IMR-90 (cell line): ENCODE measurements at regions not wholly inside any gene's neighbourhood (a gene's known extent, or its start where the extent isn't known, plus 50 kb on each side); places are given as distances from the start of the nearest gene placed in this dataset.

ENCODE experiments used
- ATAC-seq: fragments of 200-7000 bp; cut with Tn5 transposase; 2 replicates; pipeline ENCODE4 v1.9.1; 2020; ENCODE audit warnings: low read depth, mild to moderate bottlenecking, moderate library complexity
- BruUV-seq: library from RNA; stranded (reverse); fragments of 400-500 nt; replicated peaks from 2 replicates; lab custom pipeline; 2021; lab: Mats Ljungman, UMichigan
- CTCF ChIA-PET: fragments of 300-600 bp; formaldehyde crosslinking; extraction: SDS; loops from one replicate; lab custom pipeline; 2021; ENCODE audit warnings: antibody characterized with exemption; lab: Yijun Ruan, JAX
- POLR2A ChIA-PET: fragments of 300-600 bp; sonication (Branson Sonifier 250); formaldehyde crosslinking; loops from one replicate; lab custom pipeline; 2022; ENCODE audit warnings: antibody characterized with exemption; ENCODE audit not compliant: unreplicated experiment; lab: Charles Lee
- DNase-seq: peaks from one replicate; pipeline ENCODE4 v3.0.0; 2013
- H2AFZ ChIP-seq: replicated peaks from 2 replicates; pipeline ENCODE3; 2013; ENCODE audit warnings: low read length, mild to moderate bottlenecking; ENCODE audit not compliant: poor library complexity
- H2AK5ac ChIP-seq: 2 replicates; pipeline ENCODE4 v1.6.1; 2013; ENCODE audit warnings: low read depth, low read length, inconsistent platforms
- H2AK9ac ChIP-seq: replicated peaks from 2 replicates; pipeline ENCODE3; 2013; ENCODE audit warnings: mild to moderate bottlenecking, low read depth, low read length, moderate library complexity; ENCODE audit not compliant: poor library complexity
- H2BK120ac ChIP-seq: 2 replicates; pipeline ENCODE4 v1.6.1; 2013; ENCODE audit warnings: low read depth, low read length, inconsistent platforms
- H2BK15ac ChIP-seq: 3 replicates; pipeline ENCODE4 v1.6.1; 2013; ENCODE audit warnings: low read depth, low read length, inconsistent platforms
- H2BK20ac ChIP-seq: 2 replicates; pipeline ENCODE4 v1.6.1; 2013; ENCODE audit warnings: low read depth, mild to moderate bottlenecking, inconsistent platforms, low read length, moderate library complexity
- H2BK5ac ChIP-seq: 2 replicates; pipeline ENCODE4 v1.6.1; 2013; ENCODE audit warnings: mild to moderate bottlenecking, low read depth, low read length, inconsistent platforms; ENCODE audit not compliant: poor library complexity, severe bottlenecking
- H3K14ac ChIP-seq: replicated peaks from 2 replicates; pipeline ENCODE4 v1.6.1; 2013; ENCODE audit warnings: low read depth, low read length, inconsistent platforms
- H3K18ac ChIP-seq: 2 replicates; pipeline ENCODE4 v1.6.1; 2013; ENCODE audit warnings: low read depth, low read length, control low read depth
- H3K23ac ChIP-seq: 2 replicates; pipeline ENCODE4 v1.6.1; 2013; ENCODE audit warnings: low read depth, low read length, inconsistent platforms
- H3K27ac ChIP-seq: 2 replicates; pipeline ENCODE4 v1.5.1; 2013; ENCODE audit warnings: mild to moderate bottlenecking, control low read depth, low read length; ENCODE audit not compliant: insufficient read depth
- H3K27me3 ChIP-seq: 2 replicates; pipeline ENCODE4 v1.6.1; 2013; ENCODE audit warnings: low read length; ENCODE audit not compliant: control insufficient read depth, insufficient read depth
- H3K36me3 ChIP-seq: 2 replicates; pipeline ENCODE4 v1.6.1; 2013; ENCODE audit warnings: low read length, mixed read lengths; ENCODE audit not compliant: control insufficient read depth, insufficient read depth
- H3K4ac ChIP-seq: 2 replicates; pipeline ENCODE4 v1.6.1; 2013; ENCODE audit warnings: low read depth, low read length, inconsistent platforms
- H3K4me1 ChIP-seq: 2 replicates; pipeline ENCODE4 v1.6.1; 2013; ENCODE audit warnings: low read length, mixed read lengths; ENCODE audit not compliant: control insufficient read depth, insufficient read depth
- H3K4me2 ChIP-seq: 2 replicates; pipeline ENCODE4 v1.6.1; 2013; ENCODE audit warnings: low read depth, mild to moderate bottlenecking, control low read depth, low read length, moderate library complexity
- H3K4me3 ChIP-seq: 2 replicates; pipeline ENCODE4 v1.5.1; 2013; ENCODE audit warnings: low read depth, mild to moderate bottlenecking, control low read depth, low read length, moderate library complexity; ENCODE audit not compliant: insufficient read depth
- H3K56ac ChIP-seq: 2 replicates; pipeline ENCODE4 v1.6.1; 2013; ENCODE audit warnings: low read length, inconsistent platforms; ENCODE audit not compliant: insufficient read depth; ENCODE audit errors: extremely low read depth
- H3K79me1 ChIP-seq, 2 experiments: 2 replicates each; pipeline ENCODE4 v1.6.1; 2013; ENCODE audit warnings: low read length in 2 of 2, inconsistent platforms in 1 of 2, low read depth in 1 of 2
- H3K9ac ChIP-seq: 2 replicates; pipeline ENCODE4 v1.6.1; 2013; ENCODE audit warnings: low read depth, low read length, control low read depth
- H3K9me1 ChIP-seq: 2 replicates; pipeline ENCODE4 v1.6.1; 2013; ENCODE audit warnings: low read length, inconsistent platforms; ENCODE audit not compliant: insufficient read depth
- H3K9me3 ChIP-seq: 2 replicates; pipeline ENCODE4 v1.6.1; 2013; ENCODE audit warnings: low read length; ENCODE audit not compliant: control insufficient read depth, insufficient read depth
- H4K20me1 ChIP-seq: 2 replicates; pipeline ENCODE4 v1.6.1; 2013; ENCODE audit warnings: low read length, inconsistent platforms; ENCODE audit not compliant: insufficient read depth
- H4K5ac ChIP-seq: 2 replicates; pipeline ENCODE4 v1.6.1; 2013; ENCODE audit warnings: mild to moderate bottlenecking, low read depth, low read length, control low read depth
- H4K8ac ChIP-seq, 2 experiments: 2 replicates each; pipeline ENCODE4 v1.6.1; 2013; ENCODE audit warnings: low read depth in 2 of 2, low read length in 2 of 2, control low read depth in 1 of 2, inconsistent platforms in 1 of 2
- H4K91ac ChIP-seq: 2 replicates; pipeline ENCODE4 v1.6.1; 2013; ENCODE audit warnings: low read depth, low read length, inconsistent platforms; ENCODE audit not compliant: insufficient read depth
- BHLHE40 ChIP-seq: fragments of 150-350 bp; IDR thresholded peaks from 2 replicates; pipeline ENCODE4 v1.6.1; 2016; ENCODE audit warnings: mild to moderate bottlenecking, low read depth, low read length
- CEBPB ChIP-seq: IDR thresholded peaks from 2 replicates; pipeline ENCODE4 v1.6.1; 2012; ENCODE audit warnings: low read depth, low read length, improper control_type of control experiment
- CHD1 ChIP-seq: IDR thresholded peaks from 2 replicates; pipeline ENCODE4 v1.6.1; 2012; ENCODE audit warnings: low read depth, low read length, improper control_type of control experiment
- MAFK ChIP-seq: IDR thresholded peaks from 2 replicates; pipeline ENCODE4 v1.6.1; 2012; ENCODE audit warnings: low read depth, low read length, improper control_type of control experiment
- NFE2L2 ChIP-seq: fragments of 150-350 bp; IDR thresholded peaks from 2 replicates; pipeline ENCODE4 v1.6.1; 2016; ENCODE audit warnings: low read depth, mild to moderate bottlenecking, low read length
- POLR2A ChIP-seq: IDR thresholded peaks from 2 replicates; pipeline ENCODE4 v1.6.1; 2012; ENCODE audit warnings: mild to moderate bottlenecking, low read depth, low read length
- RAD21 ChIP-seq: IDR thresholded peaks from 2 replicates; pipeline ENCODE4 v1.6.1; 2012; ENCODE audit warnings: low read length, improper control_type of control experiment
- RFX5 ChIP-seq: IDR thresholded peaks from 2 replicates; pipeline ENCODE4 v1.8.0; 2012; ENCODE audit warnings: low read depth, mild to moderate bottlenecking, low read length, moderate library complexity
- SMC3 ChIP-seq: fragments of 150-350 bp; IDR thresholded peaks from 2 replicates; pipeline ENCODE4 v1.6.1; 2016; ENCODE audit warnings: low read depth, mild to moderate bottlenecking, antibody characterized with exemption, low read length, moderate library complexity
- WGBS, 2 experiments: methylation state at CpG; one replicate each; pipeline versions ENCODE4 v1.1.5 to v1.1.7; 2013; ENCODE audit warnings: missing lambda C conversion rate in 2 of 2; ENCODE audit not compliant: insufficient read length in 1 of 2; ENCODE audit errors: extremely low coverage in 2 of 2; 5-methylcytosine and 5-hydroxymethylcytosine counted together
- dilution Hi-C: fragments of 300-500 bp; cut with HindIII; formaldehyde crosslinking; loops from one replicate; pipeline ENCODE4 v1.14.3; 2018; ENCODE audit warnings: low sequenced_read_pairs; ENCODE audit not compliant: unreplicated experiment
- in situ Hi-C: fragments of 300-500 bp; cut with MboI; formaldehyde crosslinking; loops from 3 replicates; pipeline ENCODE4 v1.14.3; 2019; ENCODE audit warnings: low sequenced_read_pairs, inconsistent platforms, mixed read lengths
- intact Hi-C: fragments of 100-400 bp; cut with micrococcal nuclease; formaldehyde crosslinking; loops from 2 replicates; pipeline ENCODE4 v1.10.0; 2022
- TF ChIP-seq, protein P1 (sequence below): conservative IDR thresholded peaks from 2 replicates; pipeline ENCODE4 v1.5.1; 2012; ENCODE audit warnings: mild to moderate bottlenecking, low read depth, low read length, improper control_type of control experiment
- TF ChIP-seq, protein P2 (sequence below): fragments of 150-350 bp; IDR thresholded peaks from 2 replicates; pipeline ENCODE4 v1.6.1; 2016; ENCODE audit warnings: low read depth, mild to moderate bottlenecking, low read length, moderate library complexity, borderline replicate concordance

DNA sequence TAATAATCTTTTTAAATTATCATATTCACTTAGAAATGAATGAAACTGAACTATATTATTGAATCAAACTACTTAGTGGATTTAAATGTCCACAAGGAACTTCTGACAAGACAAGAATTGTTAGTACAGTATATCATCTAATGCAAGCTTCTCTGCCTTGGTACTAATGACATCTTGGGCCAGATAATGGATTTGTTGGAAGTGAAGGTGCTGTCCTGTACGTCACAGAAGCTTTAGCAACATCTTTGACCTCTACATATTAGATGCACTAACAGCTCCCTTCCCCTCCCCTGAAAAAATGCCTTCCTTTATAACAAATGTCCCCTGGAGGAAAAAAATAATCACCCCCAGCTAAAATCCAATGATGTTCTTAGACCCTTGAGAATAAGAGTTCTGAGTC is 695.8 kb upstream of the EYS start:
- POLR2A ChIA-PET: no interaction called here
- no peak overlapping the region for H4K5ac ChIP-seq
- no peaks in the 10 kb centered on the region for H3K79me1 ChIP-seq
- H3K14ac ChIP-seq: no peak overlapping the region
- H3K9me3 ChIP-seq: no peaks in the 10 kb centered on the region
- H2BK15ac ChIP-seq: no peak overlapping the region
- H2AK5ac ChIP-seq: no peak overlapping the region
- no TSS peak for BruUV-seq
- H3K4me2 ChIP-seq: no peak overlapping the region
- CTCF ChIA-PET: interaction anchor here (0.5 kb wide), 1 partner anchor 34 kb away, joined by 4 read pairs; no protein-coding TSS in a partner anchor
- no peaks in the 10 kb centered on the region for H3K36me3 ChIP-seq
- no peak for ATAC-seq
- no peak overlapping the region for H4K91ac ChIP-seq
- no peak overlapping the region for H2BK5ac ChIP-seq
- H2BK20ac ChIP-seq: no peak overlapping the region
- H3K9ac ChIP-seq: no peak overlapping the region
- H3K4me3 ChIP-seq: no peak overlapping the region
- H3K23ac ChIP-seq: no peak overlapping the region
- no peak overlapping the region for H3K56ac ChIP-seq
- H3K27me3 ChIP-seq: no peaks in the 10 kb centered on the region
- TF ChIP-seq NFE2L2 (no peak), SMC3 (no peak), CEBPB (no peak), CHD1 (no peak), RFX5 (no peak), BHLHE40 (no peak), RAD21 (no peak), POLR2A (no peak), MAFK (no peak)
- TF ChIP-seq, protein P1, sequence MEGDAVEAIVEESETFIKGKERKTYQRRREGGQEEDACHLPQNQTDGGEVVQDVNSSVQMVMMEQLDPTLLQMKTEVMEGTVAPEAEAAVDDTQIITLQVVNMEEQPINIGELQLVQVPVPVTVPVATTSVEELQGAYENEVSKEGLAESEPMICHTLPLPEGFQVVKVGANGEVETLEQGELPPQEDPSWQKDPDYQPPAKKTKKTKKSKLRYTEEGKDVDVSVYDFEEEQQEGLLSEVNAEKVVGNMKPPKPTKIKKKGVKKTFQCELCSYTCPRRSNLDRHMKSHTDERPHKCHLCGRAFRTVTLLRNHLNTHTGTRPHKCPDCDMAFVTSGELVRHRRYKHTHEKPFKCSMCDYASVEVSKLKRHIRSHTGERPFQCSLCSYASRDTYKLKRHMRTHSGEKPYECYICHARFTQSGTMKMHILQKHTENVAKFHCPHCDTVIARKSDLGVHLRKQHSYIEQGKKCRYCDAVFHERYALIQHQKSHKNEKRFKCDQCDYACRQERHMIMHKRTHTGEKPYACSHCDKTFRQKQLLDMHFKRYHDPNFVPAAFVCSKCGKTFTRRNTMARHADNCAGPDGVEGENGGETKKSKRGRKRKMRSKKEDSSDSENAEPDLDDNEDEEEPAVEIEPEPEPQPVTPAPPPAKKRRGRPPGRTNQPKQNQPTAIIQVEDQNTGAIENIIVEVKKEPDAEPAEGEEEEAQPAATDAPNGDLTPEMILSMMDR: no peak
- TF ChIP-seq, protein P2, sequence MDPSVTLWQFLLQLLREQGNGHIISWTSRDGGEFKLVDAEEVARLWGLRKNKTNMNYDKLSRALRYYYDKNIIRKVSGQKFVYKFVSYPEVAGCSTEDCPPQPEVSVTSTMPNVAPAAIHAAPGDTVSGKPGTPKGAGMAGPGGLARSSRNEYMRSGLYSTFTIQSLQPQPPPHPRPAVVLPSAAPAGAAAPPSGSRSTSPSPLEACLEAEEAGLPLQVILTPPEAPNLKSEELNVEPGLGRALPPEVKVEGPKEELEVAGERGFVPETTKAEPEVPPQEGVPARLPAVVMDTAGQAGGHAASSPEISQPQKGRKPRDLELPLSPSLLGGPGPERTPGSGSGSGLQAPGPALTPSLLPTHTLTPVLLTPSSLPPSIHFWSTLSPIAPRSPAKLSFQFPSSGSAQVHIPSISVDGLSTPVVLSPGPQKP: no peak
- intact Hi-C loops (no loop called here), dilution Hi-C loops (no loop called here), in situ Hi-C loops (no loop called here)
- no peak overlapping the region for H3K4ac ChIP-seq
- WGBS, 2 experiments: no CpG with 5 or more reads among the region's 1 CpG
- H2AFZ ChIP-seq: no peak overlapping the region
- no peaks in the 10 kb centered on the region for H3K4me1 ChIP-seq
- H2BK120ac ChIP-seq: no peak overlapping the region
- H4K20me1 ChIP-seq: no peaks in the 10 kb centered on the region
- no peak overlapping the region for H3K18ac ChIP-seq
- no peak overlapping the region for H3K27ac ChIP-seq
- no peak for DNase-seq
- H4K8ac ChIP-seq: no peak overlapping the region
- no peaks in the 10 kb centered on the region for H3K9me1 ChIP-seq
- no peak overlapping the region for H2AK9ac ChIP-seq
